HT-29 (cell line): ENCODE measurements at regions not wholly inside any gene's neighbourhood (a gene's known extent, or its start where the extent isn't known, plus 50 kb on each side); places are given as distances from the start of the nearest gene placed in this dataset.

Experiments
- DNase-seq: peaks from one replicate; pipeline ENCODE4 v3.0.0-alpha.2; 2015; ENCODE audit warnings: low spot score

- no peak for DNase-seq
Observed at GRCh38 chrX:113747274-113747973, 836.5 kb upstream of the HTR2C start.

GRCh38 chrX:113743069-113743468 lies 840.8 kb upstream of the HTR2C start:
- DNase-seq = no peak

DNA sequence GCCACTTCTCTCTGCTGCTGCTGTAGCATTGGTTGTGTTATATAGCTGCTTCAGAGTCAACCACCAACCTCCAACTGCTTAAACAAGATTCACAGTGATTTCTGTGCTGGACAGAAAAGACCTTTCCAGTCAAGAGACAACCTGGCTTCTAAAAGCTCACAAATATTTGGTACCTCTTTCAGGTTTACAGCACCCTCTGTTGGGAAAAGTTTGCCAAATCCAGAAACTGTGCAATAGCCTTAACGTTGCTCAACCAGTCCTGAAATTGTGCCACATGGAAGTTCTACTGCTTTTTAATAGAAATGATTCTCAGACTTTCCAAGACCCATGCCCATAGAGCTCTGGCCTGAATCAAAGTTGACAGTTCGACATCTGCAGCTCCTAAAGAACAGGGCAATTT lies 842.1 kb upstream of the HTR2C start:
- DNase-seq = peak; percentile 33

GRCh38 chrX:113728937-113729336 lies 854.9 kb upstream of the HTR2C start:
- DNase-seq = no peak

GRCh38 chrX:113726898-113727297 lies 857.0 kb upstream of the HTR2C start:
- DNase-seq = no peak

DNA sequence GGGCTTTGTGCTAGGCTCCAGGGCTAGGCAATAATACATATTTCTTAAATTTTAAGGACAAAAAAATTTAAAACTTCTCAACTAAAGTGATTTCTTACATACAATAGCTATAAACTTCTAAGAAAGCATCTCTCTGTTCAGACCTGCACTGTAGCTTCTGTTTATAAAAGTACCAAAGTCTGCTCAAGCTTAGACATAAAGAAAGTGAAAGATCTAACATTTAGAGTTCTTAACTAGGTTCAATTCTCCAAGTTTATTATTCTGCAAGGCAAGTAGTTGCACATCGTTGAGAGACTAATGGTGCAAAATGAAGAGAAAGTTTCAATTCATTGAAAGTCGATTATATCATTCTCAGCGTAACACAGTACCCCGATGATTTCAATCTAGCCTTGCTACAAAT lies 857.4 kb upstream of the HTR2C start:
- DNase-seq = no peak

- DNase-seq = no peak
Observed at GRCh38 chrX:113726009-113726408, 857.9 kb upstream of the HTR2C start.

- DNase-seq = no peak
Observed at GRCh38 chrX:113699939-113700338, 859.3 kb upstream of the AMOT start.

- DNase-seq = no peak
Observed at GRCh38 chrX:113675278-113675677, 834.6 kb upstream of the AMOT start.

DNA sequence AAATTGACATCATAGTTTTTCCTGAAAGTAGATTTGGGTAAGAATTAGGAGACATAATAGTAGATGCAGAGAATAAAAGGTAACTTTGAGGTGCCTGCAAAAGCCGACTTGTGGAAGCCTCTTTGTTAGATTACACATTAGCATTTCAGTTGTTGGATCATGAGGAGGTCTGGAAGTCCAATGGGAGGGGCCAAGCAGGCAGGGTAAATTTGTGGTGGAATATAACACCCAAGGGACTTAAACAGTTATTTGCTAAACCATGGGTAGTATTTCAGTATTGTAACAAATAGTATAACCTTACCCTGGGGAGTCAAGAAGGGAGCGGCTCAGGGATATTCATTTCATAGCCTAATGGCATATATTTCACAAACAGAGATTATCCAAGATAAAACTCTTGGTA lies 810.7 kb upstream of the AMOT start:
- no peak for DNase-seq

DNA sequence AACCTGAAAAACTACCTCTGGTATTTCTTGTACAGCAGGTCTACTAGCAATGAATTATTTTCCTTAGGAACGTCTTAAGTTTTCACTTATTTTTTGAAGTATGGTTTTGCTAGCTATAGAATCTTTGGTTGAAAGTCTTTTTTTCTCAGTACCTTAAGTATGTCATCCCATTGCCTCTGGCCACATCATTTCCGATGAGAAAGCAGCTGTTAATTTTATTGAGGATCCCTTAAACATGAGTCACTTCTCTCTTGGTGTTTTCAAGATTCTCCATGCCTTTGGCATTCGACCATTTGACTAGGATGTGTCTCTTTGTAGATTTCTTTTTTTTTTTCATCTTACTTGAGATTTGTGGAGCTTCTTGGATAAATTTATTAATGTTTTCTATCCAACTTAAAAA lies 803.8 kb upstream of the AMOT start:
- no peak for DNase-seq

DNA sequence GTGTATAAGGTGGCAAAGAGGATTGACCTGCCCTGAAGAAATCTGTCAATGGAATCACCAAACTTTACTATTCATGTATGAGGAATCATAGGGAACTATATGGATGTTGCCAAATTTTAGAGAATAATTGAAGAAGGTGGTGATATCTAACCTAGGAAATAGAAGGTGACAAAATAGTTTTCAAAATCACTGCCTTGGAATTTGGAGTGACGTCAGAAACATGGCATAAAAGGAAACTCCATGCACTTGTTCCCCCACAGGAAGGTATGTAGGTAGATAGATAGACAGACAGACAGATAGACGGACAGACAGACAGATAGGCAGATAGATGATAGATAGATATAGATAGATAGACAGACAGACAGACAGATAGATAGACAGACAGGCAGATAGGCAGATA lies 793.9 kb upstream of the AMOT start:
- no peak for DNase-seq

GRCh38 chrX:113629326-113629725 lies 788.7 kb upstream of the AMOT start:
- no peak for DNase-seq

DNA sequence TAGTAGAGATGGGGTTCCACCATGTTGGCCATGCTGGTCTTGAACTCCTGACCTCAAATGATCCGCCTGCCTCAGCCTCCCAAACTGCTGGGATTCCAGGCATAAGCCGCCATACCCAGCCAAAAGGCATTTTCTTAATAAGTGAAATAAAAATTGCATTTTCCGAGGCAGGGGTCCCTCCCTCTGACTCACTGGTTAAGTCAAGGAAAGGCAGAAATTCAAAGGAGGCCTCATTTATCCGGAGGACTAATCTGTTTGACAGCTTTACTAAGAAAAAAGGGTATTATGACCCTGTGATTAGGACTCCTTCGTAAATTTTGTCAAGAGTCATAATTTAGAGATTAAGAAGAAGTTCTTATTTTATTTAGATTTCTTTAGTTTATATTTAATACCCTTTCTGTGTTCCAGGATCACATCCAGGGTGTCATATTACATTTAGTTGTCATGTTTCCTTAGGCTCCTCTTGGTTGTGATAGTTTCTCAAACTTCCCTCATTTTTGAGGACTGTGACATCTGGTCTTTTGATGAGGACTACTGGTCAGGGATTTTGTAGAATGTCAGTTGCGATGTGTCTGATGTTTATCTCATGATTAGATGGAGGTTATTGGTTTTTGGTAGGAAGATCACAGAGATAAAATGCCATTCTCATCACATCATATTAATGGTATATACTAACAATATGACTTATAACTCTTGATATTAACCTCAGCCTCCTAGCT lies 753.7 kb upstream of the AMOT start:
- no peak for DNase-seq

DNA sequence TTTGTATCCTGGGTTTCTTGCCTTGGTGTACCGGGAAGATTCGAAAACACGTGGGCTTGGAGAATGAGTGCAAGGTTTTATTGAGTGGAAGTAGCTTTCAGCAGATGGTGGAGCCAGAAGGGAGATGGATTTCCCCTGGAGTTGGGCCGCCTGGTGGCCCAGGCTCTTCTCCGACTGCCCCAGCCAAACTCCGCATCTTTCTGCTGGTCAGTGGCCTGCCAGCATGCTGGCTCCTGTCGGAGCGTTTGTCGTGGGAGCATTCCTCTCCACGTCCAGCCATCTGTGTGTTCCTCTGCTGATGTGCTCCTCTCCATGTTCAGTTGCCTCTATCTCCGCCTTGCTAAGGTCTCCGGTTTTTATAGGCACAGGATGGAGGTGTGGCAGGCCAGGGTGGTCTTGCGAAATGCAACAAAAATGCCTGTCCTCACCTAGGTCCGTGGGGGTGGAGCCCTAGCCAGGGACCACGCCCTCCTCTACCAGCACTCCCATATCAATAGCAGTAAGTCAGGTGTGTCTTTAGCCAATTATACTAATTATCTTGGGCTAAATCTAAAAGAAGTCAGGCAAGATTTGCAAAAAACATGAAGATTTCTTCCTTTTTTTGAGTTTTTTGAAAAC lies 745.8 kb upstream of the AMOT start:
- DNase-seq = no peak

GRCh38 chrX:113580486-113580885 lies 739.9 kb upstream of the AMOT start:
- DNase-seq = no peak

DNA sequence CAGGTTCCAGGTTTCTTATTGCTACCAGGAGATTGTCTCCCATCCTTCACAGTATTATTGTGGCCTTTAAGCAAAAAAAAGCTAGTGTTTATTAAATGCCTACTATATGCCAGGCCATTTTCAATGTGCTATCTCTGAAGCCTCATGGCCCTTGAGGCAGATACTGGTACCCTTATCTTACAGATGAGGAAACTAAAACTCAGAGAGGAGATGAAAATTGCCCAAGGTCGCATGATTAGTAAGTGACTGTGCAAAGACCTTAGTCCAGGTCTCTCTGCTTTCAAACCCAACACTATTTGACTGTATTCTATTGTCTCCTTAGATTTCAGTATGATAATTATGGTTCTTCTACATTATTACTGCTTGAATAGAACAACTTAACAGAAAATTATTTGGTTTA lies 717.9 kb upstream of the AMOT start:
- no peak for DNase-seq

GRCh38 chrX:113551919-113552318 lies 711.3 kb upstream of the AMOT start:
- no peak for DNase-seq

- DNase-seq = no peak
Observed at GRCh38 chrX:113548308-113549015, 707.8 kb upstream of the AMOT start.

DNA sequence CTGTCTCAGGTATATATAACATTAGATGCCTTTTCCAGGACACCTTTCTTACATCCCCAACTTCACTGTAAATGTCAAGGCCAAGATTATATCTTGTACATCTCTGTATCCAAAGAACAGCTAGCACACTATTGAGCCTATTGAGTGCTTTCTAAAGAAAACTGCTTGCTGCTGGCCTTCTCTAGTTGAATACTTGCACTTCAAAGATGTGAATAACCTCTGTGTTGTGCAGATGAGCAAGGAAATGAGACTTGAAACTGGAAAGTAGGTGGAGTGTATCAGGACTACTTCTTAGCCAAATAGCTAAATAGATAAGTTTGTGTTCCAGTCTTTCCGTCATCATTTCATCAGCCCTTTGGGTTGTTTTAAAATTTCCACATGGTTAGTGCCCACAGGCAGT lies 704.4 kb upstream of the AMOT start:
- DNase-seq = no peak

- DNase-seq = no peak
Observed at GRCh38 chrX:113539599-113540356, 699.1 kb upstream of the AMOT start.
